Activated CD8-positive, alpha-beta memory T cell treated with anti-CD3 and anti-CD28 coated beads for 36 hours (primary cell): ENCODE measurements at regions not wholly inside any gene's neighbourhood (a gene's known extent, or its start where the extent isn't known, plus 50 kb on each side); places are given as distances from the start of the nearest gene placed in this dataset.
"Not testable (repeated sequence)": the region's sequence is repeated elsewhere in the genome, so short reads cannot be mapped to it uniquely, and the experiment has no call there.

Experiments used
- CTCF ChIA-PET: fragments of 350-600 bp; sonication (Branson Sonifier 250); formaldehyde crosslinking; loops from one replicate; lab custom pipeline; 2021; ENCODE audit warnings: antibody characterized with exemption; lab: Charles Lee
- POLR2A ChIA-PET: fragments of 350-600 bp; sonication (Branson Sonifier 250); formaldehyde crosslinking; loops from one replicate; lab custom pipeline; 2021; ENCODE audit warnings: antibody characterized with exemption; lab: Charles Lee

DNA sequence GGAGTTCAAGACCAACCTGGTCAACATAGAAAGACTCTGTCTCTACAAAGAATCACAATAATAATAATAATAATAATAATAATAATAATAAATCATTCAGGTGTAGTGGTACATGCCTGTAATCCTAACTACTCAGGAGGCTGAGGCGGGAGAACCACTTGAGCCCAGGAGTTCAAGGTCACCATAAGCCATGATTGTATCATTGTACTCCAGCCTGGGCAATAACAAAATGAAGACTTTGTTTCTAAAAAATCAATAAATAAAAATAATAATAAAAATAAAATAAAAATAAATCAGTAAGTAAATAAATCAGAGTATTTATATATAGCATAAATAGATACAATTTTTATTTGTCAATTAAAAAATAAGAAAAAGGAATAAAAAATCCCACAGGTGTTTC lies 1636.4 kb downstream of the SLITRK1 start:
- CTCF ChIA-PET = no interaction called here
- POLR2A ChIA-PET = no interaction called here

DNA sequence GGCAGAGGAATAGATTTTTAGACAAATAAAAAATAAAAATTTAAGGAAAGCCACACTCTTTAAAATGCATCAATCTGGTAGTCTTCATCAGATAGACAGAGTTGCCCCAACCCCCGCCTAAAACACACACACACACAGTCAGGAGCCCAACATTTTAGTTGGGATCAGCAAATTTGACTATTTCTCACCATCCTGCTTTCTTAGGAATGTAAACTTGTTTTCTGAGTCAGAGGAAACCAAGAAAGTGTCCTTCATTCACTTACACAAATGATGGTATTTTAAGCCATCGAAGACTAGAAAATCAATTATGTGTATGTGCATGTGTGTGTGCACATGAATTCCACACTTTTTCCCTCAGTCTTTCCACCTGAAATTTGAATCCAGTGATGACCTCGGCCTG lies 1657.5 kb downstream of the SLITRK1 start:
- POLR2A ChIA-PET = no interaction called here
- CTCF ChIA-PET = no interaction called here

DNA sequence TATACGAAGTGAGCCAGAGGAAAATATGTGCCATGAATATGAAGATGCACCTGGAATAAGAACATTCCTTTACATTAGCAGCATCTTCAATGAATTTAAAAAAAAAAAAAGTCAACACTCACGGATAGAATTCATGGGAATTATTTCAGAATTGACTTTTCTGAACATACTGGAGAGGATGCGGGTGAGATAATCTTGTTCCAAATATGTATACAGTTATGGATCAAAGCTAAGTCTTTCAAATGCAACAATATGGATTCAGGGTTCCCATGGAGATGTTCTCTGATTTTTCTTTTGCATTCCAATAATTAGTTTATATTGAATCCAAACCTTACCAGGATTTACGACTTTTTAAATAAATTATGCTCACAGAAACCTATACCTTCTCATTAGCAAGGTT lies 1660.7 kb downstream of the SLITRK1 start:
- ChIA-PET CTCF (no interaction called here), POLR2A (no interaction called here)

DNA sequence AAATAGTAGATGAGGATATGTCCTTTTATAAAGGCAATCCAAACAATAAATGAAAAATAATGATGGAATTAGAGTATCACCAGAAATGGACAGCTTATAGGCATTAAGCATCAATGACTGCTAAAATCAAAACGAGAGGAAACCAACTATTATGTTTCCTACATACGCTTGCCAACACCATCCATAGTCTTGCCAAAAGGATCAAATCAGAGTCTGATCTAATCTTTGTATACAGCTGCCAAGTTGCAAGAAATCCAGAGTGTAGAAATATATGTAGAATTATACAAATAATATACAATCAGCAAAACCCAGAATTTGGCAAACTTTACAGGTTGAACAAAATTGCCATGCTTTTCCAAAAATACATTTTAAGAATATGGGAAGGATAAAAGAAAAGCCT lies 1661.6 kb downstream of the SLITRK1 start:
- POLR2A ChIA-PET = no interaction called here
- CTCF ChIA-PET = no interaction called here

DNA sequence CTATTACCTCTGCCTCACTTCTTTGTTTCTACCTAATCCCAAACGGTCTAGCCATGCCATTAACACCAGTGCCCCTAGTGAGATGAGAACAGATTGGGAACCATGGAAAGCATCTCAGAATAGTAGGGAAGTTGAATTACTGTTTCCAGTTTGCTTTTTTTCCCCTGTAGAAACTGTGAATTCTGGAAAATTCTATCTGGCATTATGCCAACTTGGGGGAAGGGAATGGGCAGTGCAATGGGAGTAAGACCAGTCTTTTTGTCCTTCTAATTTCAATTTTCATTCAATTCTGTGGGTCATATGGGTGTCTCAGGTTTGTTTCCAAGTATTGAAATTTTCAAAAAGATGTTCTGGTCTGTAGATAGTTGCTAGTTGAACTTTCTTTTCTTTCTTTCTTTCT lies 1666.1 kb downstream of the SLITRK1 start:
- ChIA-PET POLR2A (no interaction called here), CTCF (no interaction called here)

DNA sequence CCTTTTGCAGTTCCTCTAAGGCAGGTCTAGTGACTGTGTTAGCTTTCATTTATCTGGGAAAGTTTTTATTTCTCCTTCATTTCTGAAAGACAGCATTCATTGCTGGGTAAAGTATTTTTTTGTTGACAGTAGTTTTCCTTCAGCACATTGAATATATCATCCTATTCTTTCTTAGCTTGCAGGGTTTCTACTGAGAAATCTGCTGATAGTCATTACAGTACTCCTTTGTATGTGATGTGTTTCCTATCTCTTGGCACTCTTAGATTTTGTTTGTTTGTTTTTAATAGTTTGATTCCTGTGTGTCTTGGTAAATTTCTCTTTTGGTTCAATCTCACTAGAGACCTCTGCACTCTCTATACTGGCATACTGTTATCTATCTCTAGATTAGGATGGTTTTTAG lies 1667.9 kb downstream of the SLITRK1 start:
- POLR2A ChIA-PET = no interaction called here
- CTCF ChIA-PET = no interaction called here

DNA sequence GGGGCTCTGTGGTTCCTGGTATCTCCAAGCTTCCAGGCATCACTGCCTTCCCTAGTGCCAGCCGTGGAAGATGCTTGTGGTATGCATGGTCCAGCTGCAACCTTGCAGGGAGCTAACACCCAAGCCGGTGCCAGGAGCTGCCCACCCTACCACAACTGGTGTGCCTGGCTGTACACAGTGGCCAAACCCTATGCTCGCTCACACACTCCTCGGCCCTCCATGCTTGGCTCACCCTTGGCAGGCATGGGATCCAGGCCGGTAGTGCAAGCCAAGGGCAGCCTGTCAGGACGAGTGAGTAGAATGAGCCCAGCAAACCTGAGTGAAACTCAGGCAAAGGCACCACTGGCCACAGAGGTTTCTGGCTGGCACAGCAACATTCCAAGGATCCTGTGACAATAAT lies 1676.0 kb downstream of the SLITRK1 start:
- POLR2A ChIA-PET = no interaction called here
- CTCF ChIA-PET = no interaction called here

DNA sequence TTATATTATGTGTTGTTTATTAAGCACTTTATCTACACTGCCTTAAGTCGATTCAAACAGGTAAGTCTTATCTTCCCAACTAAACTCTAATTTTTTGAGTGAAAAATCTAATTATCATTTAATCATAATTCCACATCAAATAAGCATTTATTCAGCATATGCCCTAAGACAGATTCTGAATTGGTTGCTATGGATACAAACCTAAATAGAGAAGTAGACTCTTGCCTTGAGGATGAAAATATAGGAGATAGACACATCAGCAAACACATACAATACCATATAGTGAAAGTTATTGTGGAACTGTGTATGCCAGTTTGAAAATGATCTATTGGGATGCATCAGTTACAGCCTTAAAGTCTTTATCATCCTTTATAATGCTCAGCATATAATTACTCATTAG lies 1679.9 kb downstream of the SLITRK1 start:
- ChIA-PET CTCF (no interaction called here), POLR2A (no interaction called here)

DNA sequence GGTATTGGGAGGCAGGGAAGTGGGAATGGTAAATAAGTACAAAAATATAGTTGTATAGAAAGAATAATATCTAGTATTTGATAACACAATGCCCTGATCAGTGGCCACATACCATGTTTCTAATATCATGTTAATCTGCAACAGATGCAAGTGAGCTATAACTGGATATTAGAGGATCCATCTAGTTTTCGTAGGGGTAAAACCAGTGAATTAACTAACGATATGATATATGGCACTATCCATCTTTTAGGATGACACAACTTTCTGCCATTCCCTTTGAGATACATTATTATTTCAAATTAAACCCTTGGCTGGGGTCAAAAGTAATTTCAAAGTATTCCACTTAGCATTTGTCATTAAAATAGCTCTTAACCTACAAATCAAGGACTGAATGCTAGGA lies 1686.2 kb downstream of the SLITRK1 start:
- CTCF ChIA-PET = no interaction called here

DNA sequence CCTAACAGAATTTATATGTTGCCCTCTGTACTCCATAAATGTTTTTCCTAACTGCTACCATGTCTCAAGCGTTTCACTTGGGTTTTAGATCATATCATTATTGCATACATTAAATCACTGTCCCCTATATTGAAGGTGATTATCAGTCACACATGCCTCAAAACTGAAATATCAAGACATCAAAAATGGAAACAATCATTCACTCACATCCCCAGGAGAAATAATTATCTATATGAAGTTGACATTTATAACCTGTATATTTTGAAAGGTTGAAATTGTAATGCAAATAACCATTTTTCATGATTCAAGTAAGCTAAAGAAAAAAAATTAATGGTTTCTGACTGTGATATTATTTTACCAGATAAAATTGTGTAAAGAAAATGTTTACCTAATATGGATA lies 1695.0 kb downstream of the SLITRK1 start:
- ChIA-PET POLR2A (no interaction called here), CTCF (no interaction called here)

More for the DNA sequence above, 1686.2 kb downstream of the SLITRK1 start:
- POLR2A ChIA-PET = interaction anchor here (0.6 kb wide), 1 partner anchor 96 kb away, joined by 3 read pairs; no protein-coding TSS in a partner anchor

DNA sequence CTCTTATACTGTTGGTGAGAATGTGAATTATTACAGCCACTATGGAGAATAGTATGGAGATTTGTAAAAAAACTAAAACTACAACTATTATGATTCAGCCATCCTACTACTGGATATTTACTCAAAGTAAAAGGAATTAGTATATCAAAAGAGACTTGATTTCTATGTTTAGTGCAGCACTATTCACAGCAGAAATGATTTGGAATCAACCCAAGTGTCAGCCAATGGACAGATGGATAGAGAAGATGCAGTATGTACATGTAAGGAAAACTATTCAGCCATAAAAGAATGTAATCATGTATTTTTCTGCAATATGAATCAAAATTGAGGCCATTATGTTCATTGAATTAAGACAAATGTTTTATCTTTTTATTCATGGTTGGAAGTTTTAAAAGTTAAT lies 1705.5 kb downstream of the SLITRK1 start:
- ChIA-PET POLR2A (no interaction called here), CTCF (no interaction called here)

DNA sequence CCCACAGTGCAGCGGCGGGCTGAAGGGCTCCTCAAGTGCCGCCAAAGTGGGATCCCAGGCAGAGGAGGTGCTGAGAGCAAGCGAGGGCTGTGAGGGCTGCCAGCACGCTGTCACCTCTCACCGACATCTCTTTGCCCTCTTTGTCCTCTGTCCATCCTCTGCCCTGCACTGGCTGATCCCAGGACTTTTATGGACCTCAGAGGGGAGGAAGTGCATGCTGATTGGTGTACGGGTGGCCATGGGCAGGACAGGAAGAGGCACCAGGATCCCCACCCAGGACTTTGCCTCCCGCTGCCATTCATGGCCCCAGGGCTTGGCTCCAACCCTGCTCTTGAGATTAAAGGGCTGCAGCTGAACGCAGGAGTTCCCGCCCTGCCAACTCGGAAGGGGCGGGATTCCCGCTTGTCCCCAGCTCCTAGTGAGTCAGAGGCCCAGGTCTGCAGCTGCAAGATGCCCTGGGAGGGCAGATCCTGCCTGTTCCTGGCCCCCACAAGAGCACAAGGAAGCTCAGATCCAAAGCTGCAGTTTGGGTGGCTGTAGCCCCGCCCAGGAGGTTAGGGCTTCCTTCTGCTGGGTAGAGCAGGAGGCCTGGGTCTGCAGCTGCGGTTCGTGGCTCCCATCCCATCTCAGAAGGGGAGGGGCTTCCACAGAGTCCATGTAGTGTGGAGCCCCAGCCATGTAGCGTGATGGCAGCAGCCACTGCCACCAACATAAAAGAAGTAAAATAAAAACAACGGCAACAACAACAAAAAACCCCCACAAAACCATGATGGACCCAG lies 1716.7 kb downstream of the SLITRK1 start:
- ChIA-PET POLR2A (no interaction called here), CTCF (no interaction called here)

DNA sequence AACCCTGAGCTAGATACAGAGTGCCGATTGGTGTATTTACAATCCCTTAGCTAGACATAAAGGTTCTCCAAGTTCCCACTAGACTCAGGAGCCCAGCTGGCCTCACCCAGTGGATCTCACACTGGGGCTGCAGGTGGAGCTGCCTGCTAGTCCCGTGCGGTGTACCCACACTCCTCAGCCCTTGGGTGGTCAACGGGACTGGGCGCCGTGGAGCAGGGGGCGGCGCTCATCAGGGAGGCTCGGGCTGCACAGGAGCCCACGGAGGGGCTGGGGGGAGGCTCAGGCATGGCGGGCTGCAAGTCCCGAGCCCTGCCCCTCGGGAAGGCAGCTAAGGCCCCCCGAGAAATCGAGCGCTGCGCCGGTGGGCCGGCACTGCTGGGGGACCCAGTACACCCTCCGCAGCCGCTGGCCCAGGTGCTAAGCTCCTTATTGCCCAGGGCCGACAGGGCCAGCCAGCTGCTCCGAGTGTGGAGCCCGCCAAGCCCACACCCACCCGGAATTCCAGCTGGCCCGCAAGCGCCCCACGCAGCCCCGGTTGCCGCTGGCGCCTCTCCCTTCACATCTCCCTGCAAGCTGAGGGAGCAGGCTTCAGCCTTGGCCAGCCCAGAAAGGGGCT lies 1717.4 kb downstream of the SLITRK1 start:
- CTCF ChIA-PET, POLR2A ChIA-PET: not testable (repeated sequence)

DNA sequence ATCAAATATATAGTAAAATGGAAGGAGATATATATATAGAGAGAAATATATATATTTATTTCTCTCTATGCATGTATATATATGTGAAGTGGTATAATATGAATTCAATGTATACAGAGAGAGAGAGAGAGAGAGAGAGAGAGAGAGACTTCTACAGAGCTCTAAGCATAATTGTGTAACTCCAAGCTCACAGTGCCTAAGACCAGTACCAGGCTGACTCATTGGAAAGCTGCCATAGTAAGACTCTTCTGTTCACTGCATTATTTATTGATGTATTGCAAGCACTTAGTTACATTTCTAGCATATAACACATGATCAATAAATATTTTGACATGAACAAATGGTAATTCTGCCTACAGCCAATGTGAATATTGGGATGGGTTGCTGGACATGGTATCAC lies 1734.7 kb downstream of the SLITRK1 start:
- POLR2A ChIA-PET = no interaction called here
- CTCF ChIA-PET = no interaction called here

DNA sequence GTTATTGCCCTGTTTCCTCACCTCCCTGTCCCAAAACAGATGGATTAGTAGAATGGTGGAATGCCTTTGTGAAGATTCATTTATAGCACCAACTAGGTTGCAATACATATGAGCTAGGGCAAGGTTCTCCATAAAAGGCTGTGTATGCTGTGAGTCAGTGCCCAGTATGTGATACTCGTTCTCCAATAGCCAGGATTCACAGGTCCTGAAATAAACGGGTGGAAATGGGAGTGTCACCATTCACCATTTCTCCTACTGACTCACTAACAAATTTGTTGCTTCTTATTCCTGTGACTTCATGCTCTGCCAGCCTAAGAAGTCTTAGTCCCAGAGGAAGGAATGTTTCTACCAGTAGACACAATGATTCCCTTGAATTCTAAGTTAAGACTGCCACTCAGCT lies 1745.4 kb downstream of the SLITRK1 start:
- ChIA-PET POLR2A (no interaction called here), CTCF (no interaction called here)

DNA sequence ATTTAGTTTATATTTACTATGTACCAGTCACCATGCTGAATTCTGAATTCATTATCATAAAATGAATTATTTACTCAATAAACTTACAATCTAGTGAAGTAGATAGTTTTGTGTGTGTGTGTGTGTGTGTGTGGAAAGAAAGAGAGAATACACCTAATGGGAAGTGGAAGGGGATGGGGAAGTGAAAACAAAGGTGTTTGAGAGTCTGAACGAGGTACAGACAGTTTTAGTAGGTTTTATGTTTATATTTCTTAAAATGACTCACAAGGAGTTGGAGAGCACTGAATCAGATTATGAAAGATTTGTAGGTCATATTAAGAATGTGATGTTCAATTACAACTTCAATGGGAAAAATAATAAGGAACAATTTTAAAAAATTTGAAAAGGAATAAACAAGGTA lies 1753.0 kb downstream of the SLITRK1 start:
- ChIA-PET POLR2A (no interaction called here), CTCF (no interaction called here)

DNA sequence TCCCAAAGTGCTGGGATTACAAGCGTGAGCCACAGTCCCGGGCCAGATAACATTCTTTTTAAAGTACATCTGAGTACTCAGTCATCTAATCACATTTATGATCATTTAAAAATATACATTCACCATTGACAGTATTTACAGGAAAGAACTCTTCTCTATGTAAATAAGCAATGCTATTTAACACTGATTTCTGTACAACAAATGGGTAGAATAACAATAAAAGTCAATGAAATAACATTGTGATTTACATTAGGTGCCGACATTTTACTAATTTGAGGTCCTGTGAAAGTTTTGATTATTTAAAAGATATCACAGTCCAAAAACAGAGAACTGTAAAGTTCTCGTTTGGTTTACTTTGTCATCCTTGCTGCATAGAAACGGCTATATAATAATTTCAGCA lies 1763.7 kb downstream of the SLITRK1 start:
- POLR2A ChIA-PET = no interaction called here

DNA sequence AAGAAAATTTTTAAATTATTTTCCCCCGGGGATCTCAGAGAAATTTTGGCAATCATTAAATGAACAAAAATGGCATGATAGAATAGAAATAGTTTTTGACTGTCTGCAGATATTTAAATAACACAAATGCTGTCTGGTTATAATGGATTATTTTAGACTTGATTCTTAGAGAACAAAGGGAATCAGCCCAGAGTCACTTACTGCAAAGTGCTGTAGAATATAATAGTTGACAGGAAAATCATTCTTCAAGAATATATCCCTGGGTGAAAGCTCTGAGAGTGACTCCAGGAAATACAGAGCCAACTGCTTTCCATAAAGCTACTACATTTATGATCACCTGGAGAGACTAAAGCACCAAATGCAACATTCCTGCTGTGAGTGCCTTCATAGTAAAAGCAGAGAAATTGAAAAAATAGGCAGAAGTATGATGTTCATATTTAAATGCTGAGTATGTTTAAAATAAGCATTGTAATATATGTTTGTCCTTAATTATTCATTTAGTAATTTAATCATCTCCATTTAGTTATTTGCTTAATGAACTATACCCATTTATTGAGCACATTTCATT lies 1765.8 kb downstream of the SLITRK1 start:
- POLR2A ChIA-PET = no interaction called here
- CTCF ChIA-PET = no interaction called here

More for the DNA sequence above, 1763.7 kb downstream of the SLITRK1 start:
- CTCF ChIA-PET = no interaction called here

DNA sequence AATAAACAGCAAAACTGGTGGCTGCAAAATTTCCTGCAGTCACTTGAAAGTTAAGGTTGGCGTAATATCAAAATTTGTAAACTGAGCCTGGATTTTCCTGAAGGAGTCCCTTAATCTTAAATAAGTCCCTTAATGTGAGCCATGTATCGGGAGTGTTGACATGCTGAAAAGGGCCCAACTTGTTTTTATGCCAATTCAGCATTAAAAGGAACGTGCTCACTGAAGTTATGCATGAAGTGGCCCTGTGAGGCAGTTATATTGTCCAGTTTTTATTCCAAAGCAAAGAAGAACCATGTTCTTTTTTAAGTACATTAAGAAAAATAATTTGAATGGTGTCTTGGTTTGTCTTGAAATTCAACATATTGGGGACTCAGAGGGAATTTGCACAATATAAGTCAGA lies 1766.9 kb downstream of the SLITRK1 start:
- POLR2A ChIA-PET = no interaction called here
- CTCF ChIA-PET = no interaction called here

DNA sequence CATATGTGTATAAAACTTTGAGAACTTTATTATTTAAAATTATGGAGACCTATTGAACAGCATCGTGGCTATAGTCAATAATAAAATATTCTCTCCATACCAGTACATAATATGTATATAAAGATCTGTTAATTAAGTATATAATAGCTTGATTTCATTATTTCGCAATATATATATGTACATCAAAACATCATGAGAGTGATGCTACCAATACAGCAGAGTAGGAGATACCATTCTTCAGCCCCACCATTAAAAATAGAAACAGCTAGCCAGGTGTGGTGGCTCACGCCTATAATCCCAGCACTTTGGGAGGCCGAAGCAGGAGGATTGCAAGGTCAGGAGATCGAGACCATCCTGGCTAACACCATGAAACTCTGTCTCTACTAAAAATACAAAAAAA lies 1755.3 kb upstream of the SPRY2 start:
- POLR2A ChIA-PET = no interaction called here

DNA sequence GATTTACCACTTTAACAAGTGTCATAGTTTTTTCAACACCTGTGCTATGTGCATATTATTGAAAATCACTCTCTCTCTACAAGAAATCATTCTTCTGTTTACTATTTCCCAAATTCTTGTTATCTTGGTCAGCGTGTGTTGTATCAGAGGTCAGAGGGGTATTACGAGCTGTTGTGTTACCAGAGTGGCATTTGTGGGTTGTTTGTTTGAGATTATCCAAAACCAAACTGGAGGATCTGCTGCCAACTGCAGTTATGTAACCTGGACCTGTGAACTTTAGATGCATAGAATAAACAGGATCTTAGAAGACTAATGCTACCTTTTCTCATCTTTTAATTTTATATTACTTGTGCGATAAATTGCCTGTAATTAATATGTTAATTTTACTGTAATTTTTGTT lies 1751.4 kb upstream of the SPRY2 start:
- POLR2A ChIA-PET = no interaction called here
- CTCF ChIA-PET = no interaction called here

More for the DNA sequence above, 1755.3 kb upstream of the SPRY2 start:
- CTCF ChIA-PET = no interaction called here
